ENCODE measurements at regions not wholly inside any gene's neighbourhood (a gene's known extent, or its start where the extent isn't known, plus 50 kb on each side); places are given as distances from the start of the nearest gene placed in this dataset.

GRCh38 chr11:86156397-86156955, 87.6 kb upstream of the PICALM start:
- no peak overlapping the region for H3K4me2 ChIP-seq (ENCODE audit: low read depth, low read length, poor library complexity, severe bottlenecking)
- H3K79me2 ChIP-seq (ENCODE audit: low read length) = no peaks in the 10 kb centered on the region
- no peak overlapping the region for H3K4me3 ChIP-seq (ENCODE audit: low read length)
- peaks cover 4% of the 10 kb centered on the region; the same call in 1 of the 2 replicates for H3K36me3 ChIP-seq (ENCODE audit: insufficient read depth, low read length)
- peaks cover 81% of the 10 kb centered on the region for H3K4me1 ChIP-seq (ENCODE audit: low read length)
- no peak for DNase-seq
- H3K9ac ChIP-seq (ENCODE audit: low read length) = 0 out of 2 replicates have a peak overlapping the region, but pooled peaks have one; percentile 5
- peak overlapping the region; percentile 65 for H2AFZ ChIP-seq (ENCODE audit: low read length)
- no peaks in the 10 kb centered on the region for H3K9me2 ChIP-seq (replicated peaks; ENCODE audit: insufficient read depth, low read length)
- H3K27me3 ChIP-seq (ENCODE audit: low read length) = no peaks in the 10 kb centered on the region
- H3K9me3 ChIP-seq (ENCODE audit: low read length) = no peaks in the 10 kb centered on the region
- H4K20me1 ChIP-seq (ENCODE audit: insufficient read depth, low read depth, low read length) = no peaks in the 10 kb centered on the region
- no peak overlapping the region for H3K27ac ChIP-seq (ENCODE audit: low read length)

GRCh38 chr11:86155200-86155844, 86.4 kb upstream of the PICALM start:
- no peaks in the 10 kb centered on the region for H3K79me2 ChIP-seq (ENCODE audit: low read length)
- DNase-seq = no peak
- no peaks in the 10 kb centered on the region for H4K20me1 ChIP-seq (ENCODE audit: insufficient read depth, low read depth, low read length)
- no peaks in the 10 kb centered on the region for H3K9me3 ChIP-seq (ENCODE audit: low read length)
- no peak overlapping the region for H3K9ac ChIP-seq (ENCODE audit: low read length)
- no peaks in the 10 kb centered on the region for H3K36me3 ChIP-seq (ENCODE audit: insufficient read depth, low read length)
- no peaks in the 10 kb centered on the region for H3K27me3 ChIP-seq (ENCODE audit: low read length)
- peak overlapping the region; percentile 2 for H2AFZ ChIP-seq (ENCODE audit: low read length)
- H3K4me2 ChIP-seq (ENCODE audit: low read depth, low read length, poor library complexity, severe bottlenecking) = peak overlapping the region; percentile 10
- H3K4me3 ChIP-seq (ENCODE audit: low read length) = no peak overlapping the region
- peaks cover 75% of the 10 kb centered on the region for H3K4me1 ChIP-seq (ENCODE audit: low read length)
- no peak overlapping the region for H3K27ac ChIP-seq (ENCODE audit: low read length)
- H3K9me2 ChIP-seq (replicated peaks; ENCODE audit: insufficient read depth, low read length) = no peaks in the 10 kb centered on the region

GRCh38 chr11:86153439-86153838, 84.6 kb upstream of the PICALM start:
- Histone ChIP-seq H4K20me1 (ENCODE audit: insufficient read depth, low read depth, low read length) (no peaks in the 10 kb centered on the region), H3K27me3 (ENCODE audit: low read length) (no peaks in the 10 kb centered on the region), H3K9me3 (ENCODE audit: low read length) (no peaks in the 10 kb centered on the region), H3K79me2 (ENCODE audit: low read length) (no peaks in the 10 kb centered on the region), H3K4me3 (ENCODE audit: low read length) (no peak overlapping the region), H3K27ac (ENCODE audit: low read length) (no peak overlapping the region), H3K4me1 (ENCODE audit: low read length) (peaks cover 56% of the 10 kb centered on the region), H2AFZ (ENCODE audit: low read length) (peak overlapping the region; percentile 10; the same call in 1 of the 2 replicates), H3K36me3 (ENCODE audit: insufficient read depth, low read length) (no peaks in the 10 kb centered on the region), H3K9me2 (replicated peaks; ENCODE audit: insufficient read depth, low read length) (no peaks in the 10 kb centered on the region), H3K9ac (ENCODE audit: low read length) (no peak overlapping the region), H3K4me2 (ENCODE audit: low read depth, low read length, poor library complexity, severe bottlenecking) (no peak overlapping the region)
- DNase-seq = no peak

DNA sequence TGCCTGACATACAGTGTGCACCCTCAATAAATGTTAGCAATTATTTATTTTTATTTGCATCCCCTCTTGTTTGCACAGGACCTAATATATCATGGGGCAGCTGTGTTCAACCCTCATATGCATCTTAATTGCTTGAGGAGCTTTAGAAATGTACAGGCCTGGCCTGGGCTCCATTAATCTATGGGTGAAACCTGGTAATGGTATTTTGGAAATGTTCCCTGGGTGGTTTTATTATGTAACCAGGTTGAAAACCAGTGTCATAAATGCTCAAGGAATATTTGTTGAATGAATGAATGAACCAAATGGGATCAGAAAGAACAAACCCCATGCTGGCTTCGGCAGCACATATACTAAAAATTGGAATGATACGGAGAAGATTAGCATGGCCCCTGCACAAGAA, 84.0 kb upstream of the PICALM start:
- Histone ChIP-seq H3K9me2 (replicated peaks; ENCODE audit: insufficient read depth, low read length) (no peaks in the 10 kb centered on the region), H3K36me3 (ENCODE audit: insufficient read depth, low read length) (no peaks in the 10 kb centered on the region), H3K27ac (ENCODE audit: low read length) (no peak overlapping the region), H3K9me3 (ENCODE audit: low read length) (no peaks in the 10 kb centered on the region), H3K27me3 (ENCODE audit: low read length) (no peaks in the 10 kb centered on the region), H3K9ac (ENCODE audit: low read length) (no peak overlapping the region), H3K4me2 (ENCODE audit: low read depth, low read length, poor library complexity, severe bottlenecking) (no peak overlapping the region), H3K4me1 (ENCODE audit: low read length) (peaks cover 51% of the 10 kb centered on the region), H3K79me2 (ENCODE audit: low read length) (no peaks in the 10 kb centered on the region), H3K4me3 (ENCODE audit: low read length) (no peak overlapping the region), H4K20me1 (ENCODE audit: insufficient read depth, low read depth, low read length) (no peaks in the 10 kb centered on the region), H2AFZ (ENCODE audit: low read length) (no peak overlapping the region; the same call in 1 of the 2 replicates)
- no peak for DNase-seq

GRCh38 chr11:86152006-86152862, 83.3 kb upstream of the PICALM start:
- Histone ChIP-seq H3K36me3 (ENCODE audit: insufficient read depth, low read length) (no peaks in the 10 kb centered on the region), H2AFZ (ENCODE audit: low read length) (peak overlapping the region; percentile 66), H3K9me2 (replicated peaks; ENCODE audit: insufficient read depth, low read length) (no peaks in the 10 kb centered on the region), H3K4me2 (ENCODE audit: low read depth, low read length, poor library complexity, severe bottlenecking) (peak overlapping the region; percentile 3), H4K20me1 (ENCODE audit: insufficient read depth, low read depth, low read length) (no peaks in the 10 kb centered on the region), H3K79me2 (ENCODE audit: low read length) (no peaks in the 10 kb centered on the region), H3K4me3 (ENCODE audit: low read length) (no peak overlapping the region), H3K9ac (ENCODE audit: low read length) (peak overlapping the region; percentile 28; the same call in 1 of the 2 replicates), H3K27ac (ENCODE audit: low read length) (no peak overlapping the region), H3K9me3 (ENCODE audit: low read length) (no peaks in the 10 kb centered on the region), H3K4me1 (ENCODE audit: low read length) (peaks cover 46% of the 10 kb centered on the region), H3K27me3 (ENCODE audit: low read length) (no peaks in the 10 kb centered on the region)
- no peak for DNase-seq

DNA sequence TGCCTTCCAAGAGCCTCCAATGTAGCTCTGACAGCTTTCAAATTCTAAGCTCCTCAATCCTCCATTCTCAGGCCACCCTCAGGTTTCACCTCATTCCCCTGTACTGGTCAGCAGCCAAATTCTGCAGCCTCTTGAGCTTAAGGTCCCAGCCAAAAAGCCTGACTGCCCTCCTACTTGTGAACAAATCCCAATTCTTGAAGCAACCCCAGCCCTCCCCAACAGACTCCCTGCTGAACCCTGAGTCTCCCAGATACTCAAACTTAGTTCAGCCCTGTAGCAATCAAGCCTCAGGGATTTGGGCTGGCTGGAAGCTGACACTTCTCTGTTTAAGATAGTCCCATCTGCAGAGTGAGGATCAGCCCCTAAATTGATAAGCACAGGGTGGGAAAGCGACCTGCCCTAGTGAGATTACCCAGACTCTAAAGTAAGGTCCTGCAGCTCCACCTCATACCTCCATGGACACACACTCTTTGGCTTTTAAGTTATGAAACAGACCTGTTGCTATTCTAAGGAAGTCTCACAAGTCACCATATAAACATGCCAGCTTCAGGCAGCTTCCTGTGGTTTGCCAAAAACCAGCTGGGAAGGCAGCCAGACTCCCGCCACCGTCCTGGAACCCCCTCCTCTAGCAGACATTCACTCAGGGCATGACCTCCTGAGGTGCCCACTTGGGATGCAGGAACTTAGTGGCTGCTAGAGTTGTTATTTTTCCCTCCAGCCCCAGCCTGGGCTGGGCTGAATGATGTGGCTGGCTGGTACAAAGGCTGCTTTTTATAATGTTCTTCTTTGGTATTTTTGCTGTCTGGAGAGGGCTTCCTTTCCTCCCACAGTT, 82.5 kb upstream of the PICALM start:
- Histone ChIP-seq H3K9me2 (replicated peaks; ENCODE audit: insufficient read depth, low read length) (no peaks in the 10 kb centered on the region), H3K4me1 (ENCODE audit: low read length) (peaks cover 48% of the 10 kb centered on the region), H3K79me2 (ENCODE audit: low read length) (no peaks in the 10 kb centered on the region), H3K9me3 (ENCODE audit: low read length) (no peaks in the 10 kb centered on the region), H3K9ac (ENCODE audit: low read length) (peak overlapping the region; percentile 28), H3K4me2 (ENCODE audit: low read depth, low read length, poor library complexity, severe bottlenecking) (peak overlapping the region; percentile 3), H3K27ac (ENCODE audit: low read length) (no peak overlapping the region), H4K20me1 (ENCODE audit: insufficient read depth, low read depth, low read length) (no peaks in the 10 kb centered on the region), H3K4me3 (ENCODE audit: low read length) (no peak overlapping the region), H2AFZ (ENCODE audit: low read length) (peak overlapping the region; percentile 66), H3K36me3 (ENCODE audit: insufficient read depth, low read length) (no peaks in the 10 kb centered on the region), H3K27me3 (ENCODE audit: low read length) (no peaks in the 10 kb centered on the region)
- DNase-seq = no peak

DNA sequence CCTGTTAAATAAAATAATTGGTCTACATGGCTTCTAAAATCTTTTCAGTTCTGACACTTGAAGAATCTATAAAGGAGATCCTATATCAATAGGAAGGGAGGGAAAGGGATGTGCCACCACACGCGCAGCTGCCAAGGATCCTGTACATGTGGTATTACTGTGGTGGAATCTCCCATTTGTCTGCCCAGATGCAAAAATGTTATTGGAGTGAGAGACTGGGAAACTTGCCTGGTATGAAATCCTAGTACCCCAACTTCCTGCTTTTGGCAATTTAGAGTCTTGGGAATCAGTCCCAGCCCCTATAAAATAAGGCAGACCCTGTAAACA, 81.9 kb upstream of the PICALM start:
- H3K9me3 ChIP-seq (ENCODE audit: low read length) = no peaks in the 10 kb centered on the region
- no peak for DNase-seq
- no peaks in the 10 kb centered on the region for H3K79me2 ChIP-seq (ENCODE audit: low read length)
- no peaks in the 10 kb centered on the region for H4K20me1 ChIP-seq (ENCODE audit: insufficient read depth, low read depth, low read length)
- H2AFZ ChIP-seq (ENCODE audit: low read length) = peak overlapping the region; percentile 66; the same call in 1 of the 2 replicates
- no peak overlapping the region for H3K4me3 ChIP-seq (ENCODE audit: low read length)
- H3K27ac ChIP-seq (ENCODE audit: low read length) = no peak overlapping the region
- no peak overlapping the region for H3K9ac ChIP-seq (ENCODE audit: low read length)
- peaks cover 42% of the 10 kb centered on the region for H3K4me1 ChIP-seq (ENCODE audit: low read length)
- H3K36me3 ChIP-seq (ENCODE audit: insufficient read depth, low read length) = no peaks in the 10 kb centered on the region
- H3K4me2 ChIP-seq (ENCODE audit: low read depth, low read length, poor library complexity, severe bottlenecking) = no peak overlapping the region
- H3K27me3 ChIP-seq (ENCODE audit: low read length) = no peaks in the 10 kb centered on the region
- no peaks in the 10 kb centered on the region for H3K9me2 ChIP-seq (replicated peaks; ENCODE audit: insufficient read depth, low read length)

All from Karpas-422 (cell line).